COLO668 (cell line): ENCODE measurements at regions not wholly inside any gene's neighbourhood (a gene's known extent, or its start where the extent isn't known, plus 50 kb on each side); places are given as distances from the start of the nearest gene placed in this dataset.

Experiments used
- DNase-seq: peaks from one replicate; lab custom pipeline; 2025; ENCODE audit not compliant: unreplicated experiment; lab: John Stamatoyannopoulos, UW

- DNase-seq, result no peak
These were observed 105.1 kb downstream of the TRAPPC11 start for GRCh38 chr4:183763990-183764754.

- no peak for DNase-seq
These were observed 106.3 kb downstream of the TRAPPC11 start for GRCh38 chr4:183765251-183765911.

GRCh38 chr4:183766140-183766539 is 107.0 kb downstream of the TRAPPC11 start:
- DNase-seq, result no peak

- DNase-seq, result no peak
These were observed 111.8 kb downstream of the TRAPPC11 start for GRCh38 chr4:183770906-183771305.

GRCh38 chr4:183772361-183772760 is 113.3 kb downstream of the TRAPPC11 start:
- DNase-seq, result no peak

- no peak for DNase-seq
These were observed 114.7 kb downstream of the TRAPPC11 start for GRCh38 chr4:183773790-183774189.

- no peak for DNase-seq
These were observed 121.8 kb upstream of the STOX2 start for GRCh38 chr4:183783306-183783705.

GRCh38 chr4:183783991-183784553 is 121.0 kb upstream of the STOX2 start:
- DNase-seq, result no peak

GRCh38 chr4:183788308-183788905 is 116.7 kb upstream of the STOX2 start:
- no peak for DNase-seq

GRCh38 chr4:183789657-183790056 is 115.5 kb upstream of the STOX2 start:
- no peak for DNase-seq

GRCh38 chr4:183790661-183791060 is 114.4 kb upstream of the STOX2 start:
- no peak for DNase-seq

- DNase-seq, result no peak
These were observed 108.1 kb upstream of the STOX2 start for GRCh38 chr4:183797011-183797444.

- peak; percentile 26 for DNase-seq
These were observed 107.4 kb upstream of the STOX2 start for GRCh38 chr4:183797445-183798300.

GRCh38 chr4:183798301-183799253 is 106.5 kb upstream of the STOX2 start:
- DNase-seq, result peak; percentile 17

GRCh38 chr4:183801457-183802165 is 103.5 kb upstream of the STOX2 start:
- no peak for DNase-seq

GRCh38 chr4:183806341-183806740 is 98.8 kb upstream of the STOX2 start:
- no peak for DNase-seq

GRCh38 chr4:183807420-183808096 is 97.5 kb upstream of the STOX2 start:
- no peak for DNase-seq

GRCh38 chr4:183808097-183808456 is 97.0 kb upstream of the STOX2 start:
- DNase-seq, result no peak

- no peak for DNase-seq
These were observed 92.5 kb upstream of the STOX2 start for GRCh38 chr4:183812567-183812966.
